ENCODE measurements at regions not wholly inside any gene's neighbourhood (a gene's known extent, or its start where the extent isn't known, plus 50 kb on each side); places are given as distances from the start of the nearest gene placed in this dataset.

DNA sequence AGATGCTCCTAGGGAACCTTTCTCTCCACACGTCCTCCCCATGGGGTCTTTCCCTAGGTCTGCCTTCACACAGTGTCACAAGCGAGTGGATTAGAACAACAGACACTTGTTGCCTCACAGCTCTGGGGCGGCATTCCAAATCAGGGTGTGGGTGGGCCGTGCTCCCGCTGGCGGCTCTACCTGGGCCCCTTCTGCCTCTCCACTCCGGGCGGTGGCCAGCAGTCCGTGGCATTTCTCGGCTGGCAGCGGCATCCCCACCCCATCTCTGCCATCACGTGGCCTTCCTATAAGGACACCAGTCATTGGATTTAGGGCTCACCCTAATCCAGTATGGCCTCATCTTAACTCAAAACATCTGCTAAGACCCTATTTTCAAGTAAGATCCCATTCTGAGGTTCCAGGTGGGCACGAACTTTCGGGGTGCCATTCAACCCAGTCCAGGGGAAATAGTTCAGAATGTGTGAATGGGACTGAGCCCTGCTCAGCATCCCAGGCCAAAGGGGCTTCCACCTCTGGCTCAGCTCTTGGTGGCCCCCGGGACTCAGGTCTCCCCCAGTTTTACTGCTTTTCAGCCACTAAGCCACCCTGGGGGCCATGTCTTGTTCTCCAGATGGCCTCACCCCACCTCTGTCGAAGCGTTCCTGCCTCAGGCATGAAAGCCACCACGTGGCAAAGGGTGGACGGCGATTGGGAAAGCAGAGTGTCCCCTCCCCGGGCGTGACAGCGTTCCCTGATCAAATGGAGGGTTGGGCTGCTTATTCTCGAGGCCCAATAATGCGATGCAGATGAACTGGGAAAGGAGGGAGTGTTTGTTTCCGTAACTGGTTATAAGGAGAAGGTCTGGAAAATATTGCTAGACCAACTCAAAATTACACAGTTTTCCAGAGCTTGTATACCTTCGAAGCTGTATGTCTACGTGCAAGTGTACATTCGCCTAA is 350.0 kb downstream of the GLRX3 start:
- intact Hi-C loops (cut with DNase I), result no loop called here
- TF ChIP-seq, protein P1, sequence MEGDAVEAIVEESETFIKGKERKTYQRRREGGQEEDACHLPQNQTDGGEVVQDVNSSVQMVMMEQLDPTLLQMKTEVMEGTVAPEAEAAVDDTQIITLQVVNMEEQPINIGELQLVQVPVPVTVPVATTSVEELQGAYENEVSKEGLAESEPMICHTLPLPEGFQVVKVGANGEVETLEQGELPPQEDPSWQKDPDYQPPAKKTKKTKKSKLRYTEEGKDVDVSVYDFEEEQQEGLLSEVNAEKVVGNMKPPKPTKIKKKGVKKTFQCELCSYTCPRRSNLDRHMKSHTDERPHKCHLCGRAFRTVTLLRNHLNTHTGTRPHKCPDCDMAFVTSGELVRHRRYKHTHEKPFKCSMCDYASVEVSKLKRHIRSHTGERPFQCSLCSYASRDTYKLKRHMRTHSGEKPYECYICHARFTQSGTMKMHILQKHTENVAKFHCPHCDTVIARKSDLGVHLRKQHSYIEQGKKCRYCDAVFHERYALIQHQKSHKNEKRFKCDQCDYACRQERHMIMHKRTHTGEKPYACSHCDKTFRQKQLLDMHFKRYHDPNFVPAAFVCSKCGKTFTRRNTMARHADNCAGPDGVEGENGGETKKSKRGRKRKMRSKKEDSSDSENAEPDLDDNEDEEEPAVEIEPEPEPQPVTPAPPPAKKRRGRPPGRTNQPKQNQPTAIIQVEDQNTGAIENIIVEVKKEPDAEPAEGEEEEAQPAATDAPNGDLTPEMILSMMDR (IDR thresholded peaks at IDR 0.05), result no peak
- TF ChIP-seq POLR2A (IDR thresholded peaks at IDR 0.05), result no peak
- Histone ChIP-seq H3K27ac (no peak overlapping the region), H3K9me3 (no peaks in the 10 kb centered on the region), H3K4me3 (no peak overlapping the region), H3K36me3 (no peaks in the 10 kb centered on the region), H3K27me3 (peaks cover 0 to 22% (median 0%) of the 10 kb centered on the region in 9 donors), H3K4me1 (no peaks in the 10 kb centered on the region)
- WGBS, 4 donors, result 80 to 87% (median 83%) methylated on average over 28 to 29 of the region's 29 CpGs
- DNase-seq (no peak), ATAC-seq (no peak)

DNA sequence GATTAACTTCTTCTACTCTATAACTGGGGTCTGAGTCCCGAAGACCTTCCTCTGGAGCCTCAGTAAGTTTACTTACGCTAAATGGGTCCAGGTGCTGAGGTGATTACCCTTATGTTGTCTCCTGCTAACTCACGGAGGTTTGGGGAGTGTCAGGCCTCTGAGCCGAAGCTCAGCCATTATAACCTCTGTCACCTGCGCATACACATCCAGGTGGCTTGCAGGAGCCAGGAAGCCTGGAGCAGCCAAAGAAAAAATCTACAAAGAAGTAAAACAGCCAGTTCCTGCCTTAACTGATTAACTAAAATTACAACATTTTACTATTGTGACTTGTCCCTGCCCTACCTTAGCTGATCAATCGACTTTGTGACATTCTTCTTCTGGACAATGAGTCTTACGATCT is 350.7 kb downstream of the GLRX3 start:
- H3K27me3 ChIP-seq, result peaks cover 0 to 22% (median 0%) of the 10 kb centered on the region in 9 donors
- no peak overlapping the region for H3K27ac ChIP-seq
- WGBS, 4 donors, result 61 to 88% (median 67%) methylated on average over 7 of the region's 7 CpGs
- no peak overlapping the region for H3K4me3 ChIP-seq
- intact Hi-C loops (cut with DNase I), result no loop called here
- DNase-seq, result no peak
- no peaks in the 10 kb centered on the region for H3K9me3 ChIP-seq
- no peak for TF ChIP-seq POLR2A (IDR thresholded peaks at IDR 0.05)
- TF ChIP-seq, protein P1 (IDR thresholded peaks at IDR 0.05), result no peak
- ATAC-seq, result no peak
- H3K36me3 ChIP-seq, result no peaks in the 10 kb centered on the region
- no peaks in the 10 kb centered on the region for H3K4me1 ChIP-seq

DNA sequence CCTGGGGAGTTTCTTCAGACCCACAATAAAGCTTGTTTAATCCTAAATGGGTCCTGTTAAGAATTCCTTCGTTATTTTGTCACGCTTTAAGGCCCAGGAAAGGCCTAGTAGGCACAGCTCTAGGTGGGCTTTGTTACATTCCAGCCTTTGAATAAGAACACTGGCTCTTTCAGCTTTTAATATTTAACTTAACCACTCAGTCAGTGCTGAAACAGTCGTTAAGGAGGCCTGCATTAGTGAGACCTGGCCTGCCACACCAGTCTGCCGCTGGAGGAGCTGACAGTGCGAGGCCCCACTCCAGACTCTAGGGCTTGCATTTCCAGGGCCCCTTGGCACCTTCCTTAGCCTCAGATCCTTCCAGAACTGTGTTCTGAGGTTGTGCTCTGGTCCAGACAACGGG is 351.4 kb downstream of the GLRX3 start:
- no peaks in the 10 kb centered on the region for H3K36me3 ChIP-seq
- intact Hi-C loops (cut with DNase I), result no loop called here
- 55 to 66% (median 62%) methylated on average over 5 to 6 of the region's 6 CpGs for WGBS, 4 donors
- ATAC-seq, result no peak
- peaks cover 0 to 22% (median 0%) of the 10 kb centered on the region in 9 donors for H3K27me3 ChIP-seq
- no peak for DNase-seq
- TF ChIP-seq POLR2A (IDR thresholded peaks at IDR 0.05), result no peak
- TF ChIP-seq, protein P1 (IDR thresholded peaks at IDR 0.05), result no peak
- no peak overlapping the region for H3K27ac ChIP-seq
- H3K9me3 ChIP-seq, result no peaks in the 10 kb centered on the region
- no peaks in the 10 kb centered on the region for H3K4me1 ChIP-seq
- H3K4me3 ChIP-seq, result no peak overlapping the region

DNA sequence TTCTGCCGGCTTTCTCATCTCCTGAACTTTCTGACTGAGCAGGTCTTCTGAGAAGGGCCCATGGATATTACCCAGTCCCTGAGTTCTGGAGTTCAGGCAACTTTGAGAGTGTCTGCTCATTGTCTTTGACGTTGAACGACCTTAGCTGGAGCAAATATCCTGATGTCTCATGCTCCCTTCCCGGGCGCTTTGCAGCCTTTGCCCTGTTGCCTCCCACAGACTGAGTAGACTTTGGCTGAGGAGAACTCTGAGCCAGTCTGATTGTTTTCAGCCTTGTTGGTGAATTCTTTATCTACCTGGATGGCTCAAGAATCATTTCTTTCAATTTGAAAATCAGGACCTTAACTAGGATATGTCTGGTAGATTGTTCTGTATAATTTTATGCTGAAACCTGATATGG is 353.7 kb downstream of the GLRX3 start:
- ATAC-seq, result no peak
- WGBS, 4 donors, result 67 to 78% (median 73%) methylated on average over 5 of the region's 5 CpGs
- TF ChIP-seq, protein P1 (IDR thresholded peaks at IDR 0.05), result no peak
- TF ChIP-seq POLR2A (IDR thresholded peaks at IDR 0.05), result no peak
- Histone ChIP-seq H3K4me1 (no peaks in the 10 kb centered on the region), H3K9me3 (no peaks in the 10 kb centered on the region), H3K27ac (no peak overlapping the region), H3K4me3 (no peak overlapping the region), H3K27me3 (peaks cover 0 to 5% (median 0%) of the 10 kb centered on the region in 9 donors), H3K36me3 (no peaks in the 10 kb centered on the region)
- DNase-seq, result no peak
- intact Hi-C loops (cut with DNase I), result no loop called here
